GM12864 (cell line): ENCODE measurements at regions not wholly inside any gene's neighbourhood (a gene's known extent, or its start where the extent isn't known, plus 50 kb on each side); places are given as distances from the start of the nearest gene placed in this dataset.

ENCODE experiments used
- DNase-seq: peaks from one replicate; pipeline ENCODE4 v3.0.0-alpha.2; 2011; ENCODE audit warnings: low read depth
- H3K4me3 ChIP-seq: 2 replicates; pipeline ENCODE4 v1.5.1; 2011; ENCODE audit warnings: mild to moderate bottlenecking, low read depth, low read length, control low read depth
- TF ChIP-seq, protein P1 (sequence below): IDR thresholded peaks from 2 replicates; pipeline ENCODE4 v1.5.1; 2011; ENCODE audit warnings: low read depth, mild to moderate bottlenecking, moderate library complexity, low read length, control low read depth, inconsistent platforms; ENCODE audit errors: missing control alignments

DNA sequence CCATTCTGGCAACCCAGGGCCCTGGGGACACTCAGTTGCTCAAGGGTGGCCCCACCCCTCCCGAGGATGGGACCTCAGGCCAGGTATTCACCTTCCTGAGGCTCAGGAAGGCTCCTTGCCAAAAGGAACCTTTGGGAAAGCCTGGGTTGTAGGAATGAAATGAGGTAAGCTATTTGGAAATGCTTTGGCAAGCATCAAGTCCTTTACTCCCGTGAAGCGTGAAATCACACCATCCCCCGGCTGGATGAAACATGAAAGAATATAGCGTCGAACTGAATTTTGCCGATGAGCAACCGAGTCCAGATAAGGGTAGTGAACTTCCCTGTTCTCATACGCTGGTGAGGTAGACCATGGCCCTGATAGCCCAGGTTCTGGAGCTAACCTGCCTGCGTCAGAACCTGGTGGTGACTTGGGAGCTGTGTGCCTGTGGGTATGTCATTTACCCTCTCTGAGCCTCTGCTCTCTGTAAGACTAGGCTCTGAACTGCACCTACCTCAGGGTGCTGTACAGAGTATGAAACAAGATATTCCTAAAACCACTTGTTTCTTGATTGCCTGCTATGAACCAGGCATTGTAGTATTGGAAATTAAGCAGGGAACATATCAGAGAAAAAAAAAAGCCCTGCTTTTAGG is 105.3 kb upstream of the BOD1 start:
- TF ChIP-seq, protein P1, sequence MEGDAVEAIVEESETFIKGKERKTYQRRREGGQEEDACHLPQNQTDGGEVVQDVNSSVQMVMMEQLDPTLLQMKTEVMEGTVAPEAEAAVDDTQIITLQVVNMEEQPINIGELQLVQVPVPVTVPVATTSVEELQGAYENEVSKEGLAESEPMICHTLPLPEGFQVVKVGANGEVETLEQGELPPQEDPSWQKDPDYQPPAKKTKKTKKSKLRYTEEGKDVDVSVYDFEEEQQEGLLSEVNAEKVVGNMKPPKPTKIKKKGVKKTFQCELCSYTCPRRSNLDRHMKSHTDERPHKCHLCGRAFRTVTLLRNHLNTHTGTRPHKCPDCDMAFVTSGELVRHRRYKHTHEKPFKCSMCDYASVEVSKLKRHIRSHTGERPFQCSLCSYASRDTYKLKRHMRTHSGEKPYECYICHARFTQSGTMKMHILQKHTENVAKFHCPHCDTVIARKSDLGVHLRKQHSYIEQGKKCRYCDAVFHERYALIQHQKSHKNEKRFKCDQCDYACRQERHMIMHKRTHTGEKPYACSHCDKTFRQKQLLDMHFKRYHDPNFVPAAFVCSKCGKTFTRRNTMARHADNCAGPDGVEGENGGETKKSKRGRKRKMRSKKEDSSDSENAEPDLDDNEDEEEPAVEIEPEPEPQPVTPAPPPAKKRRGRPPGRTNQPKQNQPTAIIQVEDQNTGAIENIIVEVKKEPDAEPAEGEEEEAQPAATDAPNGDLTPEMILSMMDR = no peak
- H3K4me3 ChIP-seq = no peak overlapping the region
- DNase-seq = no peak

DNA sequence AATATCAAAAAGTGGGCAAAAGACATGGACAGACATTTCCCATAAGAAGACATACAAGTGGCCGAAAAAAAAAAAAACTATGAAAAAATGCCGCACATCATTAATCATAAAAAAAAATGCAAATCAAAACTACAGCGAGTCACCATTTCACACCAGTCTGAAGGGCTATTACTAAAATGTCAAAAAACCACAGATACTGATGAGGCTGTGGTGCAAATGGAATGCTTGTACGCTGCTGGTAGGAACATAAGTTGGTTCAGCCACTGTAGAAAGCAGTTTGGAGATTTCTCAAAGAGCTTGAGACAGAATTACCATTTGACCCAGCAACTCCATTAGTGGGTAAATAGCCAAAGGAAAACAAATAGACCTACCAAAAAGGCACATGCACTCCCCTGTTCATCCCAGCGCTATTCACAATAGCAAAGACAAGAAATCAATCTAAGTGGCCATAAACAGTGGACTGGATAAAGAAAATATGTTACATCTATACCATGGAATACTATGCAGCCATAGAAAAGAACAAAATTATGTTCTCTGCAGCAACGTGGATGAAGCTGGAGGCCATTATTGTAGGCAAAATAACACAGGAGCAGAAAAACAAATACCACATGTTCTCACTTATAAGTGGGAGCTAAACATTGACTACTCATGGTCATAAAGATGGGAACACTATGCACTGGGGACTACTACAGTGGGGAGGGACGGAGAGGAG is 110.6 kb upstream of the BOD1 start:
- TF ChIP-seq, protein P1 = no peak
- DNase-seq = no peak
- H3K4me3 ChIP-seq = no peak overlapping the region

DNA sequence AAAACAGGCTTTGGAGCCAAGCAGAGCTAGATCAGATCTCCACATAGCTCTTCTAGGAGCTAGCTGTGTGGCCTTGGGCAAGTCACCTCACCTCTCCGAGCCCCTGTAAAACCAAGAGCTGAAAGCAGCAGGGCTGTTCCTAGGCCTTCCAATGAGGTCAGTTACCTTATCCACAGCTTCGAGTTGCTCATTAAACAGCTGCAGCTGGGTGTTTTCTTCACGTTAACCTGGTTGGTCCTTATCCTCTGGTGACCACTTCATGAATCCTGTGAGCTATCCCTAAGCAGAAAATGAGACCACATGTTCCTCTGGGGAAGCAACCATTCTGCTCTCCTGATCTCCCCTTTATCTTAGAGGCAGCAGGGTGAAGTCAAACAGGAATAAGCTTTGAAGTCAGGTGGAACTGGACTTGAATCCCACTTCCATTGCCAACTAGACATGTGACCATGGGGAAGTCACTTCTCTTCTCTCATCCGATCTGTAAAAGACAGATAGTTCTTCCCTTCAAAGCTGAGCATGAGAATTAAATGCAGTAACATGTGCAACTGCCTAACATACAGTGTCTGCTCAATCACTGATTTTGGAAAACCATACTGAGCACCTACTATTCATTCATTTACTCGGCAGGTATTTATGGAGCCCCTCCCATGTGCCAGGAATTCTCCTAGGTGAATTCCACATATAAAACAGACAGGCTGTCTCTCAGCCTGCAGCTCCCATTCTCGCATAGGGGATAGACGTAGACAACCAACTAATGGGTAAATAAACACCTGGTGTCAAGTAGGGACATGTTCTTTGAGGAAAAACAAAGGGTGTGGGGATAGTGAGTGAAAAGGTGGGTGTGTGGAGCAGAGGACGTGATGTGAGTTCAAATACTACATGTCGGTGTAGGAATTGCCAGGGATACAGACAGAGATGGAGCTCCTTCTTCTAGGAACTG is 111.7 kb upstream of the BOD1 start:
- no peak overlapping the region for H3K4me3 ChIP-seq
- no peak for DNase-seq
- TF ChIP-seq, protein P1 = no peak

DNA sequence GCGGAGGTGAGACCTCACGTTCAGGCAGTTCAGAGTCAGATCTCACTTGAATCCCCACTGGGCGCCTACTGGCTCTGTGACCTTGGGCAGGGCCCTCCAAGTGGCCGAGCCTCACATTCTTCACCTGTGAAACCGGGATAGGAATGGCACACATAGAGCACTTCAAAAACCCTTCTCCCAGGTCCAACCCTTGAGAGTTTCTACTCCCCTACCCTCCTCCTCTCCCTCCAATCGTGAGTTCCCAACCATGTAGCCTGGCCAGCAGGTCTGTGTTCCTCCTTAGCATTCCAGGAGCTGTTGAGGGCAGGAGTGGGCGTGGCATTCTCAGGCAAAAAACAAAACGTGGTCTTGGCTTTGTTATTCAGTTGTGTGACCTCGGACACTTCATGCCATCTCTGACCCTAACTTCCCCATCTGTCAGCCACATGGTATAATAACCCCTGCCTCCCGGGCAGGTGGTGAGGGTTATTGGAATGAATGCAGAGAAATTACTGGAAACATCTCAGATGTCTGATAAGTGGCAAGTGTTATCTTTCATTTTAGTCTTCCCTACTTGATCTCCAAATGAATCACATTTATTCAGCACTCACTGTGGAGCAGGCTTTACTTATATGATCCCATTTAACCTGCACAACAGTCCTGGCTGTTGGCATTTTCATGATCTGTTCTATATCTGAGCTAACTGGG is 112.8 kb upstream of the BOD1 start:
- DNase-seq = no peak

DNA sequence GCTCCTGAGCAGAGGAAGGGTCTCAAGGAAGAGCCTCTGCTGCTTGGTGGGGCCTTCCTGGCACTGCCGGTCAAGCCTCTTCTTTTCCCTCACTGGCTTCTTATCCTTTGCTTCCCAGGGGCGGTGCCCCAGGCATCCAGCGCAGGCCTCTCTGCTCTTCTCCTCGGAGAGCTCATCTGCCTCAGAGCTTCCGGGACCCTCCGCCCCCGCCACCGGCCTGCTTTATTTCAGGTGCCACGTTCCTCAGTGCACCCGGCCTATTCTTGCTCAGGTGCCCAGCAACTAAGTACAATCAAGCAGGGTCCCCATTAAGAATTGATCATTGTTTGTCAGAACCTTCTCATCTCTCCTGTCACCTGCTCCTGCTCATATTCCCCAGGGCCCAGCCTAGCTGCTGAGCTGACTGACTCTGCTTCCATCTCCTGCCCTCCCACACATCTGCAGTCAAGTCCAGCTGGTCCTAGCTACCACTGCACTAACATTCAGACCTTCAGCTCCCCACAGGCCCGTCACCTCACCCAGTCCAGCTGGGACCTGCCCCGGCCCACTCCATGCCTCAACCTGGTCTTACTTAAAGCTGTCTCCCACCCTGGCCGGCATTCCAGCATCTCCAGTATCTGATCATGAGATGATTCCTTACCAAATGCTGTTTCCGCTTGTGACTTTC is 114.3 kb upstream of the BOD1 start:
- H3K4me3 ChIP-seq = no peak overlapping the region
- TF ChIP-seq, protein P1 = no peak
- DNase-seq = no peak

More for the DNA sequence above, 112.8 kb upstream of the BOD1 start:
- TF ChIP-seq, protein P1 = no peak
- no peak overlapping the region for H3K4me3 ChIP-seq

DNA sequence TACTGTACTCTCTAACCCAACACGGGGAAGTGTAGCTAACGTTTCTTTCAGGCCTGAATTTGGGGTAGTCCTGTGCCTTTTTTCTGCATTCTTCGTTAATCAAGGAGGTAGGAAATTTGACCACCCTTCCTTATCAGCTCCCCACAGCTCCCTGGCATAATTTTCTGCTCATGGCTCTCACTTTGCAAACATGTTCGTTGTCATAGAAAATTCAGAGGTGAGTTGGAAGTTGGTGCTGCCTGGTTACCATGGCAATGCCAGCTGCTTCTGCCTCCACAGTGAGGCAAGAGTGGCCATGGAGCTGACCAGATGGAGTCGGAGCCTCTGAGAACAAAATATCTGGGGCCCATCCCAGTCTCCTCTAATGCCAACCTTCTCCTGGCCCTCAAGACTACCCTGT is 116.6 kb upstream of the BOD1 start:
- DNase-seq = no peak
- TF ChIP-seq, protein P1 = no peak
- no peak overlapping the region for H3K4me3 ChIP-seq
